RCC 7860 (cell line): ENCODE measurements at regions not wholly inside any gene's neighbourhood (a gene's known extent, or its start where the extent isn't known, plus 50 kb on each side); places are given as distances from the start of the nearest gene placed in this dataset.
"Not testable (repeated sequence)": the region's sequence is repeated elsewhere in the genome, so short reads cannot be mapped to it uniquely, and the experiment has no call there.

ENCODE experiments used
- DNase-seq: peaks from one replicate; pipeline ENCODE4 v3.0.0-alpha.2; 2015; ENCODE audit warnings: low spot score
- FAIRE-seq: peaks from 2 replicates; lab custom pipeline; 2012; peaks lifted over from hg19 to GRCh38; lab: Jason Lieb, UNC

DNA sequence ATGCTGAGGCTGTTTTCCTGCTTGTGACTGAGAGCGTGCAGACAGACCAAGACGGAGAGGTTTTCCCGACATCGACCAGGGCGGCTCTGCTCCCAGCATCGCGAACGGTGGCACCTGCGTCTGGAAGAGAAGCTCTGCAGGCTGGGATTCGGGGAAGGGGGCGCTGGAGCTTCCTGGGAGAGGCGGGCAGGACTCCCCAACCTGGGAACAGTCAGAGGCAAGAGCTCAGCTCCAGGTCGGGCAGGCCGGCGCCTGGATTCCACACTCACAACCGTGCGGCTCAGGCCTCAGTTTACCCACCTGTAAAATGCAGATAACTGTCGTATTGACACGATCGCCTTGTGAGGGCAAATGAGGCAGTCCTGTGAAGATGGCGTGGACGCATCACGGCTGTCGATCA is 332.6 kb downstream of the ADGRD1 start:
- FAIRE-seq, result not testable (repeated sequence)

DNA sequence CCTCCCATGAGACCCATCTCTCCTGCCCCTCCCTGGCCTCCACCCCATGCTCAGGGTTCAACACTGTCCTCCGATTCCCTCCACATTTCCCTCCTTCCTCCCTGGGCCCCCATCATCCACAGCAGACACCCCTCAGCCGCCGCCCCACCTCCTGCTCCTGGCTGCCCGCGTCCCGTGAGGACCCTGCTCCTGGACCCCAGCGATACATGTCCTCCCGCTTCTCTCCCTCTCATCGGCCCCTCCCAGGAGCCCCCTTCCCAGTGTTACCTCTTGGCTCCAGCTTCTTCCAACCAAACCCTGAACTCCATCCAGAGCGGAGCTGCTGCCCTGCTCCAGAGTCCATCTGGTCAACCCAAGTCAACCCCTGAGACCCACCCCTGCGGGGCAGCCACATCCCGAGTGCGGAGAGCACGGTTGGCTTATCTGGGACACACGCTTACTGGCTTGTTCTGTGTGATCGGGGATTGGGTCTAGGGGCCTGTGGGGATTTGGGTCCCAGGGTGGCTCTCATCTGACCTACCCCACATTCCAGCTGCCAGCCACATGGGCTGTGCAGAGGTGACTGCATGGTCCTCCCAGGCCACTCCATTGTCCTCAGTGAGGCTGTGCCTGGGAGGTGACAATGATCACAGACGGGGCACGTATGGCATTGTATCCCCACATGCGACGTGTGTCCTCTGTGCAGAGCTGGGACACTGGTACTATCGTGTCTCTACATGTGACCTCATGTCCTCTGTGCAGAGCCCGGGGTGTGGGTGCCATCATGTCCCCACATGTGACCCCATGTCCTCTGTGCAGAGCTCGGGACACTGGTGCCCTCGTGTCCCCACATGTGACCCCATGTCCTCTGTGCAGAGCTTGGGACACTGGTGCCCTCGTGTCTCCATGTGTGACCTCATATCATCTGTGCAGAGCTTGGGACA is 333.6 kb downstream of the ADGRD1 start:
- DNase-seq (no peak), FAIRE-seq (no peak)

More for the DNA sequence above, 332.6 kb downstream of the ADGRD1 start:
- not testable (repeated sequence) for DNase-seq

DNA sequence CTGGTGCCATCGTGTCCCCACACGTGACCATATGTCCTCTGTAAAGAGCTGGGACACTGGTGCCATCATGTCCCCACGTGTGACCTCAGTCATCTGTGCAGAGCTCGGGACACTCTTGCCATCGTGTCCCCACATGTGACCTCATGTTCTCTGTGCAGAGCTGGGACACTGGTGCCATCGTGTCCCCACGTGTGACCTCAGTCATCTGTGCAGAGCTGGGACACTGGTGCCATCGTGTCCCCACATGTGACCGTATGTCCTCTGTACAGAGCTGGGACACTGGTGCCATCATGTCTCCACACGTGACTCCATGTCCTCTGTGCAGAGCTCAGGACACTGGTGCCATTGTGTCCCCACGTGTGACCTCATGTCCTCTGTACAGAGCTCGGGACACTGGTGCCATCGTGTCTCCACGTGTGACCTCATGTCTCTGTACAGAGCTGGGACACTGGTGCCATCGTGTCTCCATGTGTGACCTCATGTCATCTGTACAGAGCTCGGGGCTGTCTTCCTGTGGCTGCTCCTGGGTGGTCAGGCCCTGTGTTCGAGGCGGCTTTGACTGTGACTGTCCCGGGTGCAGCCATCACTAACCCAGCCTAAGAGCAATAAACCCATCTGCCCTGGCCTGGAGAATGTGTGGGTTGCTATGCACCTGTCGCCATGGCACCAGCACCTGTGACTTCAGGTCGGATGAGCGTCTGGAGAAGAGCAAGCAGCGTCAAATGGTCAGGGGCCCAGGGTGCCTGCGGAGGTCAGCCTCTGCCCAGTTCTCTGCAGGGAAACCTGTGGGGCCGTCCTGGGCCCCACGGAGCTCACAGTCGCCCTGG is 334.4 kb downstream of the ADGRD1 start:
- FAIRE-seq, result no peak
- no peak for DNase-seq

DNA sequence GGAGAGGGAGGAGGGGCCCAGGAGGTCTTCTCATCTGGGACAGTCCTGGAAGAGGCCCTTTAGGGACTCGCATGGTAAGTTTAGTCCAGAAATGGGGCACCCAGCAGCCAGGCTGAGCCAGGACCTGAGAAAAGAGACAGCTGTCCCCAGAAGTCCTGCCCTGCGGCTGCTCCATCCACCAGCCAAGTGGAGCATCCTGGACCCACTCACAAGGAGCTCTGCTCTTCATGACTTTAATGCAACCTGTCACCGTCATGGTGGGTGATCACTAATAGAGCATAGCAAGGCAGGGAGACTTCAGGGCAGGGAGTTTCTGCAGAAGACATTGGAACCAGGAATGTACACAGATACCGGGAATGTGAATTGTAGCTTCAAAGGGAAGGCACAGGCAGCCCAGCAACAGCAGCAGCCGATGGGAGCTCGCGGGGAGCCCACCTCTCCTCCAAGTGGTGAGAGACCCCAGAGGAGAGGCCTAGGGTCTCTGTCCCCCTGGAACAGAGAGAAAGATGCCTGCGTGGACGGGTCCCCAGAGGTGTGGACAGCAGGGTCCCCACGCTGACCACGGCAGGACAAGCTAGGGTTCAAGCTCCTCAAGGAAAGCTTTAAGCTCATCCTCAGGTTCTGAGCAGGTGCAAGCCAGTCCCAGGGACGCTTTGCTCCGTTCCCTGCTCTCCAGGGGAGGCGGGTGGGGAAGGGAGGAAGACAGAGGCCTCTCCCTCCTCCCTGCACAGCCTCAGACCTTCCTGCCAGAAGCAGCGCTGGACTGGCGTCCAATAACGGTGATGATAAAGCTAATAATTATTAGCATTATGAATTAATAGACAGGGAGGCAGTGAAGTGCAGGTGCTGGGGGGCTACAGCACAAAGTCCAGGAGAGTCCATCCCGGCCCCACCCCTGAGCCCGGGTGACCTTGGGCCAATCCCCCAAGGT is 335.3 kb downstream of the ADGRD1 start:
- not testable (repeated sequence) for DNase-seq, FAIRE-seq

DNA sequence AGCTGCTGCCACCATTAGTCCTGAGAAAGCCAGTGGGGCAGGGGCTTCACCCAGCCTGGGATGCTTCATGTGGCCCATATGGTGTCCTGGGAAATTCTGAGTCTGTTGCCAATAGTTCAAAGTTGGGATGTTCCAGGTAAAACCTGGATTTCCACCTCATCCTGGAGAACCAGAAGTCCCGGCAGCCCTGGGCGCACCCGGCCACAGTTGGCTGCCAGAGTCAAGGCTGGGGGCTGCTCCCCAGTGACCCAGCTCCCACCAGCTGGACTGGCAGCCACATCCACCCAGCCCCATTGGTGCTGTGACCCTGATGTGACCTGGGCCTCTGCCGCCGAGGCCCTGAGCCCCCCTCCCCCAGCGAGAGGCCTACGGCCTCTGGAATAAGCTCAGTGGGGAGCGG is 336.1 kb downstream of the ADGRD1 start:
- not testable (repeated sequence) for FAIRE-seq, DNase-seq

DNA sequence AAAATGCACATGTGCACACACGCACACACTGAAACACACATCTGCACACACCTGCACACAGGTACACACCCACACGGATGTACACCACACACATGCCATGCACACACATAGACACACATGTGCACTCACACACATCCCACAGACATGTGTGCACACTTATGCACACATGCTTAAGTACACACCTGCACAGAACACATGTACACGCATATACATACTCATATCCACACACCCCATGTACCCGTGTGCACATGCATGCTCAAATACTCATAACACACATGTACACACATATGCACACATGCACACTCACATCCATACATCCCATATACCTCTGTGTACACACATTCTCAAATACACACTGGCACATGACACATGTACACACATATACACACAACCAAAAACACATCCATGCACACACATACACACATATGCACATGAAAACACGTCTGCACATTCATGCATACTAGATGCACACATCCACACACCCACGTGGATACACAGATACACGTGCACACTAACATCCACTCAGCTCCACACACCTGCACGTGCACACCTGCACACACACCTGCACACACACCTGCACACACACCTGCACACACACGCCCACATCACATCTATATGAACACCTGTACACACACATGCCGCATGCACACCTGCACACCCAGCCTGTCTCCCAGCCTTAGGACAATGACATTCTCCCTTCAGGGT is 336.7 kb downstream of the ADGRD1 start:
- DNase-seq (no peak), FAIRE-seq (no peak)

DNA sequence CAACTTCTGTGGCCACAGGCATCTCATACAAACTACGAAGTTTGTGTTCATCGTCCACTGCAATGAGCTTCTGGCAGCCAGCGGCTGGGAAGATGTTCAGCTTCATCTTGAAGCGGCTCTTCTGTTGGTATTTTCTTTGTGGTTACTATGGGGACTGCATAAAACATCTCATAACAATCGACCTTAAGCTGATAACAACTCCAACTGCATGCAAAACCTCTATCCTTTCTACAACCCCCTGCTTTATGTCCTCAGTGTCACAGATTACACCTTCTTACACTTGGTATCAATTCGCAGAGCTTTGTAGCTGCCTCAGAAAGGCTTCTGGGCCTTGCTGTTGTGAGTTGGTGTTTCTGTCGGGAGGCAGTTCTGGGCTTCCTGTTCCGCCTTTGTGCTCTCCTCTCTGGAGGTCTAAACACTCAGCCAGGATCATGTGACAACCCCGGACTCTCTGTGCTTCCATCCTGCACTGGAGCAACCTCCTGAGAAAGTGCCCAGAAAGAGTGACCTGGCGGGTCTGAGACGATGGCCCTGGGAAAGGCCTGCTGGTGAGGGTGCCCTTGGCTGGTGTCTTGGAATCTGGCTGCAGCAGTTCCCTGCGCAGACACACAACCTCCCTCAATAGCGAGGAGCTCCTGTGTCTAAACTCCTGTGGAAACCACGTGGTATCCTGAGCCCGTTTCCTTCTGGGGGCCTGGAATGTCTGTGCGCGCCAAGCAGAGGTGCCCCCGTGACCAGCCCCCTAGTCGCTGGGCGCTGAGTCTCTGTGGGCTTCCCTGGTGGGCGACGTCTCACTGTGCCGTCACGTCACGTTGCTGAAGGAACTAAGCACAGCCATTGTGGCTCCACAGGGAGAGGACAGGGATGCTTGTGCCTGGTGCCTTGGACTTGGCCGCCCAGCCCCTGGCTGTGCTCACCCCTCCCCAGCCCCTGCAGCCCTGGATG is 339.6 kb downstream of the ADGRD1 start:
- DNase-seq, FAIRE-seq: not testable (repeated sequence)

DNA sequence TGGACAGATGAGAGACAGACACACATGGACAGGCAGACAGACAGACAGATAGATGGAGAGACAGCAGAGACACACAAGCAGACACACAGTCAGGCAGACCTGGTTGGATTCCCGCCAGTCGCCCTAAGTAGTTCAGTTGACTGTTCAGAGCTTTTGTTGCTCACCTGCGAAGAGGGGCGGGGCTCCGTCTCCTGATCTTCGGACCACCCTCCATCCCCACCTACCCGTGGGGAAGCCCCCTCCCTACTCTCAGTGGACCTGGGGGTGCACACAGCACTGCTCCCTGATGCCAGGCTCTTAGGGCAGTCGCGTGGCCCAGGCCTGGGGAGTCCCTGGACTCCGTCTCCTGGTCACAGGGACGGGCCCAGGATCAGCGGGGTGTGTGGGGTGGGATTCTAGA is 341.0 kb downstream of the ADGRD1 start:
- not testable (repeated sequence) for DNase-seq, FAIRE-seq

DNA sequence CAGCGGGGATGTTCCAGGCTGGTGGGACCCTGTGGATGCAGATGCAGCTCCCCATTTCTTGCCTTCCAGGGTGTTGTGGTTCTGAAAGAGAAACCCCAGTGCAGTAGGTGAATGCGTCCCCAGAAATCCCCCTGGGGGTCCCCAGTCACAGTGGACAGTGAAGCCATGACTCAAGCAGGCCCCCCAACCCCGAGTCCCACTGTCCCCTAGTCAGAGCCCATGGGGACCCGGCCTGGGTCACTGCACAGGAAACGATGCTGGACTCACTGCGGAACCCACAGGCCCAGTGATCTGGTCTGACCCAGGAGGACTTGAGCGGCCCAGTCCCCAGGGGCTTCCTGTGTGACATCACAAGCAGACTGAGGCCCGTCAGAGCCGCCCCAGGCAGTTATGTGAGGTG is 341.4 kb downstream of the ADGRD1 start:
- not testable (repeated sequence) for FAIRE-seq, DNase-seq

DNA sequence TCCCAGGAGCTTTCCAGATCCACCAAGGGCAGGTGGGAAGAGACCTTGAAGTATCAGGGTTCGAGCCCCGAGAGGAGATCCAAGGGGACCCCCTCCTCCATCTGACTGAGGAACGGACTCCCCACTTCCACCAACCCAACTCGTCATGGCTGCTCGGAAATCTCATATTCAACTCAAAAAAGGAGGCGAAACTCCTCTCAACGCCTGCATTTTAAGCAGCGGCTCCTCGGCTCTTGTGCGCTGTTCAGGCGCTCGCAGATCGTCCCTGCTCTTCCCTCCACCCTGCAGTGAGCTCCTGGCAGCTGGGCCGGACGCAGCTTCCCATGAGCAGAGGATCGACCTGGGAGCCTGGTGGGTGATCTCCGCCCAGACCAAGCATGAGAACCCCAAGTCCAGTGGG is 341.9 kb downstream of the ADGRD1 start:
- not testable (repeated sequence) for FAIRE-seq

DNA sequence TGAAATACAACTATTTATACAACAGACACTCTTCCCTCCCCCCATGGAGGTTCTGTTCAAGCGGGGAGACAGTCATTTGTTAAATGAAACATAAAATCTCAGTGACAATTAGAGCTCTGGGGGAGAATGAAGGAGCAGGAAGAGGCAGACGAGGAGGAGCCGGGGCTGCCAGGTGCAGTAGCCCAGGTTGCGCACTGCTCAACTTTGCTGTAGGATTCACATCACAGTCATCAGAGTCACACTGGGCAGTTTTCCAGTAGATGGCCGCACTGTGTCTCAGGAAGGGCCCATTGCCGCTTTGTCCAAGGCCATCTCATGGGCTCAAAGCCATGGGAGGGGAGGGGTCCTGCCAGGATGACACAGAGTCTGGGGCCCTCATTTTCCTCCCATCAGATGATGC is 342.4 kb downstream of the ADGRD1 start:
- DNase-seq, FAIRE-seq: not testable (repeated sequence)

More for the DNA sequence above, 341.9 kb downstream of the ADGRD1 start:
- not testable (repeated sequence) for DNase-seq

DNA sequence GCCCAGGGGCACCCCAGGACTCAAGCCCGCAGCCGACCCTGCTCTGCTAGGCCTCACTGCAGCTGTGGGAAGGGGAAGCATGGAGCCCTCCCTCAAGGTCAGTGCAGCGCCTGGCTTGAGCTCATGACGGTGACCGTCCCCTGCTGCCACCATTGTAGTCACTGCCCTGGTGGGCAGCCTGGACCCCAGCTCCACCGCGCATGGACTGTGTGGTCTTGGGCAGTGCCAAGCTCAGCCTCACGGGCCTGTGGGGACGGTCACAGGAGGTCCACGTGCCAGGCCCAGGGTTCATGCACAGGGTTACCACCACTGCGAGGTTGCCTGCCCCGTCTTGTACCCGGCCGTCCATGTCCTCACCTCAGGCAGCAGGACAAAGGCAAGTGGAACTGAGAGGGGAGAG is 342.9 kb downstream of the ADGRD1 start:
- DNase-seq, FAIRE-seq: not testable (repeated sequence)

DNA sequence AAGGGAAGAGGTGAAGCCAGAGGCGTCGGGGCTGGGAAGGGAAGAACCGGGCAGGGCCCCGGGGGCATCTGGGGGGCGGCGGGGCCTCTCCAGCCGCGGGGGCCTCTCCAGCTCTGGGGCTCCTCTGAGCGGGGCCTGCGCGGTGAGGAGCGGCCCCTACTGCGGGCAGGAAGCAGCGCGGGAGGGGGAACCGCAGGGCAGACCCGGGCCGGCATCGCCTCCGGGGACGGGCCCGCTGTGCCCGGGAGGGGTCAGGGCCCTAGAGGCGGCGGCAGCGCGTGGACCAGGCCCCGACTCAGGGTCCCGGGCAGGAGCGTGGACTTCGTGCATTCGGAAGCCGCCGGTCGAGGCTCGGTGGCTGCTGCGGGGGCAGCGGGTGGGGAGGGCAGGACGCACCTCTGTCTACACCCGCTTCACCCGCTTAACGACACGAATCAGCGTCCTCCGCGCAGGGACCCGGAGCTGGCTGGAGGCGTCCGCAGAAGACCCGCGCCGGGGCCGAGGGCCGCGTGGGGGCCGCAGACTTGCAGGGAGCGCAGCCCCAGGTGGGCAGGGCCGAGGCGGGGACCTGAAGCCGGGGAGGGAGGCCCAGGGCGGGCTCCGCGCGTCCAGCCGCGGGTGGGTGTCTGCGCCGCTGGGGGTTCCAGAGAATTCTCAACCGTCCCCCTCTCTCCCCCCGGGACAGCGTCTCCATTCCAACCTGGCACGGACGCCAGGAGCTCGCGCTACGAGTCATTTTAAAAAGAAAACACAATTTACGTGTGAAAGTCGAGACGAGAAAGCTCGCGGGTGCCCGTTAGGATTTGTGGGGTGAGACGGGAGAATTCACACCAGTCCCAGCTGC is 345.0 kb downstream of the ADGRD1 start:
- not testable (repeated sequence) for FAIRE-seq, DNase-seq

DNA sequence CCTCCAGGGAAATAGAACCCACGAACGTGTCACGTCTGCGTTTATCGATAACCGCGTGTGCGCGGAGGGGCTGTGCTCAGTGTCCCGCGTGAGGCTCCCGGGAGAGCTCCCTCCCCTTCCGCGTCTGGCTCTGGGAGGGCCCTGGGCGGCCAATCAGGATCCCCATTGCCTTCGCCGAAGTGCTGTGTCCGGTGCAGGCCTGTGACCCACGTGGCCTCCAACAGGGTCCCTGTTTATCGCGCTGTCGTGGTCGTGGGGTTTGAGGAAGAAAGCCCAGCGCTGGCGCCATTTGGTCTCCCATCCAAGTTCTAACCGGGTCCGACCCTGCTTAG is 345.6 kb downstream of the ADGRD1 start:
- not testable (repeated sequence) for FAIRE-seq, DNase-seq

DNA sequence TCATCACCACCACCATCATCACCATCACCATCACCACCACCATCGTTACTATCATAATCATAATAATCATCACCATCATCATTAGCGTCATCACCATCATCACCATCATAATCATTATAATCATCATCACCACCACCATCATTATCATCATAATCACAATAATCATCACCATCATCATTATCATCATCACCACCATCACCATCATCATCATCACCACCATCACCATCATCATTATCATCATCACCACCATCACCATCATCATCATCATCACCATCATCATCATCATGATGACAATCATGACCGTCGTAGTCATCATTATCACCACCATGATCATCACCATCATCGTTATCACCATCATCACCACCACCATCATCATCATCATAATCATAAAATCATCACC is 349.9 kb downstream of the ADGRD1 start:
- not testable (repeated sequence) for DNase-seq, FAIRE-seq

DNA sequence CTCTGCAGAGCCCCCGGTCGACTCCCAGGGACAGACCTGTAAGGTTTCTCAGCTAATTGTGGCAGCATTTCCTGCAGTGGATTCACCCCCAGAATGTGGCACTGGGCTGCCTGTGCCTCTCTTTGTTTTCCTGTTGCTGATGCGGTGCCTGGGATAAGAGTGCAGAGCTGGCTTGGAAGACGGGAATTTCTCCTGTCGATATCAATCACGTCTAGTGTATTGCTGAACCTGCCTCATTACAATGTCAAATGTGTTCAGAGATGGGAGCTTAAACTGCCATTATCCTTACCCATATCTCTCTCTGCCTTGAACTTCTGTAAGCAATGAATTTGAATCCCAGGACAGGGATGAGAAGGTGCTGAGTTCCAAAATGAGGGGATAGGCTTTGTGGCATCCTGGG is 350.9 kb downstream of the ADGRD1 start:
- not testable (repeated sequence) for DNase-seq, FAIRE-seq

DNA sequence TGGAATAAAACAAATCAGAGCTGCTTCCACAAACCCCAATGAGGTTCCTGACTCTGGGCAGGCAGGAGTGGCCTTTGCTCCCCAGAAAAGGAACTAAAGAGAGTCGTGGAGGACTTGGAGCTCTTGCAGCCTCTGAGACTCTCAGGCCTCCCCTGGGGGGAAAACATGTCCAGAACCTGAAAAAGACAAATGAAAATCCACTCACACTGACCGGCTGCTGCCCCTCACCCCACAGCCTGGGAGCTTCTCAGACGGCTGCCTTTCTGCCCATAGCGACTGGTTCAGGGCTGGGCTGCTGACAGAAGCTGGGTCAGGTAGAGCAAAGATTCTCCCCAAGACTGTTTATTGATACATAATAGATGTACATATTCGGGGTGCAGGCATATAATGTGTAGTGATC is 356.0 kb downstream of the ADGRD1 start:
- DNase-seq (no peak), FAIRE-seq (no peak)
